Neural crest cell (in vitro differentiated cells): ENCODE measurements at regions not wholly inside any gene's neighbourhood (a gene's known extent, or its start where the extent isn't known, plus 50 kb on each side); places are given as distances from the start of the nearest gene placed in this dataset.

ENCODE experiments used
- DNase-seq: peaks from one replicate; pipeline ENCODE4 v3.0.0; 2021; ENCODE audit warnings: low read depth, mixed read lengths, low spot score
- H3K27ac Mint-ChIP-seq: one replicate; pipeline ENCODE4 v1.8.0; 2021; ENCODE audit warnings: mild to moderate bottlenecking, mixed read lengths; ENCODE audit not compliant: unreplicated experiment
- H3K27me3 Mint-ChIP-seq: 2 replicates; pipeline ENCODE4 v1.8.0; 2021; ENCODE audit warnings: low read depth, mild to moderate bottlenecking, mixed read lengths
- H3K36me3 Mint-ChIP-seq: 2 replicates; pipeline ENCODE4 v1.8.0; 2021; ENCODE audit warnings: low read depth, mild to moderate bottlenecking, mixed read lengths
- H3K4me1 Mint-ChIP-seq: 2 replicates; pipeline ENCODE4 v1.8.0; 2021; ENCODE audit warnings: mixed read lengths
- H3K4me3 Mint-ChIP-seq: one replicate; pipeline ENCODE4 v1.8.0; 2021; ENCODE audit warnings: mild to moderate bottlenecking, mixed read lengths
- H3K9me3 Mint-ChIP-seq: 2 replicates; pipeline ENCODE4 v1.8.0; 2021; ENCODE audit warnings: mixed read lengths
- CTCF ChIP-seq: fragments of 200-600 bp; sonication (generic); conservative IDR thresholded peaks from 2 replicates; pipeline ENCODE4 v1.5.0; 2021; ENCODE audit warnings: antibody characterized with exemption, mild to moderate bottlenecking

GRCh38 chr10:6637053-6637452 is 57.0 kb upstream of the PRKCQ start:
- H3K27ac Mint-ChIP-seq, result no peak overlapping the region
- H3K27me3 Mint-ChIP-seq, result peaks cover 29% of the 10 kb centered on the region
- no peaks in the 10 kb centered on the region for H3K9me3 Mint-ChIP-seq
- no peak for TF ChIP-seq CTCF
- no peaks in the 10 kb centered on the region for H3K4me1 Mint-ChIP-seq
- H3K36me3 Mint-ChIP-seq, result no peaks in the 10 kb centered on the region
- no peak overlapping the region for H3K4me3 Mint-ChIP-seq
- no peak for DNase-seq

- TF ChIP-seq CTCF, result no peak
- H3K27me3 Mint-ChIP-seq, result peaks cover 29% of the 10 kb centered on the region
- no peak for DNase-seq
- no peak overlapping the region for H3K27ac Mint-ChIP-seq
- H3K4me1 Mint-ChIP-seq, result no peaks in the 10 kb centered on the region
- H3K4me3 Mint-ChIP-seq, result no peak overlapping the region
- no peaks in the 10 kb centered on the region for H3K9me3 Mint-ChIP-seq
- no peaks in the 10 kb centered on the region for H3K36me3 Mint-ChIP-seq
These were observed 55.7 kb upstream of the PRKCQ start for GRCh38 chr10:6635784-6636183.
